Endothelial cell of umbilical vein (primary cell): ENCODE measurements at regions not wholly inside any gene's neighbourhood (a gene's known extent, or its start where the extent isn't known, plus 50 kb on each side); places are given as distances from the start of the nearest gene placed in this dataset.

Experiments
- BruUV-seq: library from RNA; stranded (reverse); fragments of 400-500 nt; replicated peaks from 2 replicates; lab custom pipeline; 2021; lab: Mats Ljungman, UMichigan
- CTCF ChIA-PET: fragments of 300-600, 350-600 bp; sonication (Branson Sonifier 250); formaldehyde crosslinking; loops from one replicate; lab custom pipeline; 2021; ENCODE audit warnings: antibody characterized with exemption, inconsistent platforms; lab: Charles Lee
- POLR2A ChIA-PET: fragments of 300-600, 350-600 bp; sonication (Branson Sonifier 250); formaldehyde crosslinking; loops from one replicate; lab custom pipeline; 2021; ENCODE audit warnings: antibody characterized with exemption, inconsistent platforms; lab: Charles Lee
- DNase-seq: peaks from one replicate; pipeline ENCODE4 v3.0.0-alpha.2; 2011; ENCODE audit warnings: low read depth, low spot score
- FAIRE-seq: peaks from 2 replicates; lab custom pipeline; 2011; peaks lifted over from hg19 to GRCh38; lab: Jason Lieb, UNC
- H2AFZ ChIP-seq: 2 replicates; pipeline ENCODE4 v1.6.0; 2012; ENCODE audit warnings: low read depth, low read length, control low read depth, inconsistent platforms
- H3K27ac ChIP-seq: 2 replicates; pipeline ENCODE4 v1.5.1; 2011; ENCODE audit warnings: low read depth, mild to moderate bottlenecking, control low read depth, low read length, moderate library complexity; ENCODE audit not compliant: insufficient read depth
- H3K27me3 ChIP-seq, 2 experiments: 2 replicates each; pipeline versions ENCODE4 v1.6.0 to v1.6.1; 2011; ENCODE audit warnings: low read length in 2 of 2, mixed read lengths in 1 of 2; ENCODE audit not compliant: control insufficient read depth in 2 of 2, insufficient read depth in 2 of 2
- H3K36me3 ChIP-seq, 2 experiments: 2 replicates in 1 of 2; 3 replicates in 1 of 2; pipeline ENCODE4 v1.5.1; 2011; ENCODE audit warnings: low read length in 2 of 2, mild to moderate bottlenecking in 1 of 2, moderate library complexity in 1 of 2; ENCODE audit not compliant: control insufficient read depth in 2 of 2, insufficient read depth in 2 of 2; ENCODE audit errors: extremely low read depth in 1 of 2
- H3K4me1 ChIP-seq: 3 replicates; pipeline ENCODE4 v1.5.1; 2011; ENCODE audit warnings: mild to moderate bottlenecking, low read length; ENCODE audit not compliant: control insufficient read depth, insufficient read depth; ENCODE audit errors: extremely low read depth
- H3K4me2 ChIP-seq: 2 replicates; pipeline ENCODE4 v1.6.1; 2011; ENCODE audit warnings: low read length, control low read depth, mixed read lengths; ENCODE audit not compliant: insufficient read depth
- H3K4me3 ChIP-seq, 3 experiments: fragments of 200-600 bp in 1 of 3; sonication (generic), shearing (Covaris generic) in 1 of 3; replicated peaks in 1 of 3; 2 replicates each; pipeline ENCODE4 v1.5.1; 2011 to 2016; ENCODE audit warnings: control low read depth in 3 of 3, low read length in 3 of 3, mild to moderate bottlenecking in 2 of 3, inconsistent platforms in 1 of 3, low read depth in 1 of 3, moderate library complexity in 1 of 3; ENCODE audit not compliant: insufficient read depth in 1 of 3
- H3K79me2 ChIP-seq: 2 replicates; pipeline ENCODE4 v1.6.0; 2012; ENCODE audit warnings: low read length, inconsistent platforms; ENCODE audit not compliant: control insufficient read depth, insufficient read depth
- H3K9ac ChIP-seq: replicated peaks from 2 replicates; pipeline ENCODE3; 2011; ENCODE audit warnings: low read length, control low read depth; ENCODE audit not compliant: insufficient read depth; ENCODE audit errors: extremely low read depth
- H3K9me1 ChIP-seq: replicated peaks from 3 replicates; pipeline ENCODE4 v1.6.0; 2011; ENCODE audit warnings: mild to moderate bottlenecking, low read length; ENCODE audit not compliant: control insufficient read depth, insufficient read depth; ENCODE audit errors: extremely low read depth
- H3K9me3 ChIP-seq: replicated peaks from 2 replicates; pipeline ENCODE4 v1.5.1; 2012; ENCODE audit warnings: low read length, inconsistent platforms; ENCODE audit not compliant: control insufficient read depth, insufficient read depth
- H4K20me1 ChIP-seq: replicated peaks from 2 replicates; pipeline ENCODE3; 2011; ENCODE audit warnings: mild to moderate bottlenecking, low read length; ENCODE audit not compliant: control insufficient read depth, insufficient read depth; ENCODE audit errors: extremely low read depth
- CTCF ChIP-seq, 2 donors: IDR thresholded peaks; 1 replicate in 1 of 2; 2 replicates in 1 of 2; pipeline ENCODE4 v1.5.1; 2011; ENCODE audit warnings: low read length in 2 of 2, mild to moderate bottlenecking in 2 of 2, moderate library complexity in 2 of 2, control low read depth in 1 of 2, inconsistent platforms in 1 of 2, low read depth in 1 of 2; ENCODE audit not compliant: insufficient read depth in 1 of 2; ENCODE audit errors: extremely low read depth in 1 of 2
- EZH2 ChIP-seq: IDR thresholded peaks from 2 replicates; pipeline ENCODE4 v1.6.1; 2012; ENCODE audit warnings: borderline replicate concordance, low read depth, mild to moderate bottlenecking, moderate library complexity, low read length, inconsistent platforms; ENCODE audit not compliant: severe bottlenecking
- FOS ChIP-seq: IDR thresholded peaks from 2 replicates; pipeline ENCODE4 v1.6.1; 2011; ENCODE audit warnings: mild to moderate bottlenecking, low read length, moderate library complexity, borderline replicate concordance; ENCODE audit not compliant: insufficient read depth
- GATA2 ChIP-seq: IDR thresholded peaks from 2 replicates; pipeline ENCODE4 v1.7.0; 2011; ENCODE audit warnings: low read depth, mild to moderate bottlenecking, moderate library complexity, mixed read lengths, low read length; ENCODE audit not compliant: insufficient read length, insufficient read depth
- JUN ChIP-seq: IDR thresholded peaks from 2 replicates; pipeline ENCODE4 v1.6.1; 2011; ENCODE audit warnings: borderline replicate concordance, low read depth; ENCODE audit not compliant: insufficient read length, insufficient read depth
- MAX ChIP-seq: IDR thresholded peaks from 2 replicates; pipeline ENCODE4 v1.6.1; 2011; ENCODE audit not compliant: insufficient read depth, insufficient read length
- MYC ChIP-seq: IDR thresholded peaks from one replicate; pipeline ENCODE4 v1.6.1; 2011; ENCODE audit warnings: mild to moderate bottlenecking, low read depth, low read length
- POLR2A ChIP-seq: IDR thresholded peaks from 2 replicates; pipeline ENCODE4 v1.6.1; 2012; ENCODE audit warnings: low read depth, mild to moderate bottlenecking, control low read depth, low read length
- POLR2AphosphoS5 ChIP-seq: IDR thresholded peaks from 2 replicates; pipeline ENCODE4 v1.6.1; 2012; ENCODE audit warnings: low read depth, mild to moderate bottlenecking, control low read depth, low read length, moderate library complexity; ENCODE audit not compliant: insufficient read depth
- dilution Hi-C: fragments of 300-500 bp; cut with MboI; formaldehyde crosslinking; loops from one replicate; pipeline ENCODE4 v1.15.0; 2019; ENCODE audit warnings: low sequenced_read_pairs; ENCODE audit not compliant: extremely low pct_ligation_motif_present
- intact Hi-C: fragments of 100-400 bp; cut with micrococcal nuclease; formaldehyde crosslinking; loops from one replicate; pipeline ENCODE4 v1.10.0; 2022

- Histone ChIP-seq H3K9ac (no peak overlapping the region), H3K9me1 (no peaks in the 10 kb centered on the region), H3K4me2 (no peak overlapping the region), H4K20me1 (no peaks in the 10 kb centered on the region), H3K27me3 (no peaks in the 10 kb centered on the region), H3K9me3 (no peaks in the 10 kb centered on the region), H3K79me2 (no peaks in the 10 kb centered on the region), H3K27ac (no peak overlapping the region), H3K4me1 (no peaks in the 10 kb centered on the region), H3K4me3 (no peak overlapping the region), H2AFZ (no peak overlapping the region), H3K36me3 (no peaks in the 10 kb centered on the region)
- DNase-seq: no peak
- no peak for FAIRE-seq
- ChIA-PET CTCF (interaction anchor here (1.1 to 1.2 kb wide), 2 partner anchors 9 to 15 kb away, joined by 3 read pairs; no protein-coding TSS in a partner anchor), POLR2A (no interaction called here)
- intact Hi-C loops (no loop called here), dilution Hi-C loops (no loop called here)
- BruUV-seq: no TSS peak
- no peak for TF ChIP-seq POLR2A
- TF ChIP-seq GATA2: no peak
- no peak for TF ChIP-seq MYC
- no peak for TF ChIP-seq FOS
- no peak for TF ChIP-seq MAX
- no peak for TF ChIP-seq JUN
- no peak for TF ChIP-seq POLR2AphosphoS5
- TF ChIP-seq EZH2: no peak
- no peak for TF ChIP-seq CTCF (IDR thresholded peaks at IDR 0.05; ENCODE audit: extremely low read depth in 1 of 2, insufficient read depth in 1 of 2, low read depth in 1 of 2, low read length in 2 of 2)
Measured at GRCh38 chr15:96067677-96068076, 262.8 kb upstream of the NR2F2 start.
